Osteocyte (in vitro differentiated cells): ENCODE measurements at regions not wholly inside any gene's neighbourhood (a gene's known extent, or its start where the extent isn't known, plus 50 kb on each side); places are given as distances from the start of the nearest gene placed in this dataset.

Source experiments
- DNase-seq: peaks from one replicate; pipeline ENCODE4 v3.0.0; 2021; ENCODE audit warnings: mixed read lengths; ENCODE audit not compliant: unreplicated experiment; ENCODE audit errors: extremely low spot score
- H3K27ac Mint-ChIP-seq: one replicate; pipeline ENCODE4 v1.8.0; 2021; ENCODE audit warnings: mild to moderate bottlenecking, mixed read lengths; ENCODE audit not compliant: unreplicated experiment
- H3K27me3 Mint-ChIP-seq: one replicate; pipeline ENCODE4 v1.8.0; 2021; ENCODE audit warnings: mixed read lengths; ENCODE audit not compliant: unreplicated experiment
- H3K36me3 Mint-ChIP-seq: one replicate; pipeline ENCODE4 v1.8.0; 2021; ENCODE audit warnings: mixed read lengths; ENCODE audit not compliant: unreplicated experiment
- H3K4me1 Mint-ChIP-seq: one replicate; pipeline ENCODE4 v1.8.0; 2021; ENCODE audit warnings: mixed read lengths; ENCODE audit not compliant: unreplicated experiment
- H3K4me3 Mint-ChIP-seq: one replicate; pipeline ENCODE4 v1.8.0; 2021; ENCODE audit warnings: mild to moderate bottlenecking, moderate library complexity, mixed read lengths; ENCODE audit not compliant: unreplicated experiment
- H3K9me3 Mint-ChIP-seq: one replicate; pipeline ENCODE4 v1.8.0; 2021; ENCODE audit warnings: mixed read lengths; ENCODE audit not compliant: unreplicated experiment
- TF ChIP-seq, protein P1 (sequence below): fragments of 200-600 bp; sonication (generic); IDR thresholded peaks from 2 replicates; pipeline ENCODE4 v1.5.0; 2021; ENCODE audit warnings: antibody characterized with exemption, mild to moderate bottlenecking, moderate library complexity

DNA sequence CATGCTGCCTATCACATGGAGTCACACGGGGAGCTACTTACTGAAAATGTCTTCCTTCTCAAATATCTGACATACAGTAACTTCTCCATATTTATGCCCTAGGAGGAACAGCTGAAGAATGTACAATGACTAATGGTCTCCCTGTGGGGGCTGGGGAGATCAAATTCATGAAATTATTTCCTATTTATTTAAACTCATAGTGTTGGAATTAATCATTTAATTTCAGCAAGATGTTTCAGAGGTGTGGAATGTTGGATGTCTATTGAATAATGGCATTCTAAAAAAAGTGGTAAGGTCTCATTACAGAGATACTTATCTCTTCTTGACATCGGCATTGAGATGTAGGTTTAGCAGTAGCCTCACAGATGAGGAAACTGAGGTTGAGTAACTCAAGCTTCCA is 214.3 kb upstream of the CDH11 start:
- no peaks in the 10 kb centered on the region for H3K36me3 Mint-ChIP-seq
- H3K4me3 Mint-ChIP-seq, result no peak overlapping the region
- H3K4me1 Mint-ChIP-seq, result peaks cover 30% of the 10 kb centered on the region
- H3K27ac Mint-ChIP-seq, result peak overlapping the region; percentile 60
- DNase-seq, result no peak
- no peaks in the 10 kb centered on the region for H3K27me3 Mint-ChIP-seq
- peaks cover 6% of the 10 kb centered on the region for H3K9me3 Mint-ChIP-seq
- TF ChIP-seq, protein P1, sequence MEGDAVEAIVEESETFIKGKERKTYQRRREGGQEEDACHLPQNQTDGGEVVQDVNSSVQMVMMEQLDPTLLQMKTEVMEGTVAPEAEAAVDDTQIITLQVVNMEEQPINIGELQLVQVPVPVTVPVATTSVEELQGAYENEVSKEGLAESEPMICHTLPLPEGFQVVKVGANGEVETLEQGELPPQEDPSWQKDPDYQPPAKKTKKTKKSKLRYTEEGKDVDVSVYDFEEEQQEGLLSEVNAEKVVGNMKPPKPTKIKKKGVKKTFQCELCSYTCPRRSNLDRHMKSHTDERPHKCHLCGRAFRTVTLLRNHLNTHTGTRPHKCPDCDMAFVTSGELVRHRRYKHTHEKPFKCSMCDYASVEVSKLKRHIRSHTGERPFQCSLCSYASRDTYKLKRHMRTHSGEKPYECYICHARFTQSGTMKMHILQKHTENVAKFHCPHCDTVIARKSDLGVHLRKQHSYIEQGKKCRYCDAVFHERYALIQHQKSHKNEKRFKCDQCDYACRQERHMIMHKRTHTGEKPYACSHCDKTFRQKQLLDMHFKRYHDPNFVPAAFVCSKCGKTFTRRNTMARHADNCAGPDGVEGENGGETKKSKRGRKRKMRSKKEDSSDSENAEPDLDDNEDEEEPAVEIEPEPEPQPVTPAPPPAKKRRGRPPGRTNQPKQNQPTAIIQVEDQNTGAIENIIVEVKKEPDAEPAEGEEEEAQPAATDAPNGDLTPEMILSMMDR, result no peak

DNA sequence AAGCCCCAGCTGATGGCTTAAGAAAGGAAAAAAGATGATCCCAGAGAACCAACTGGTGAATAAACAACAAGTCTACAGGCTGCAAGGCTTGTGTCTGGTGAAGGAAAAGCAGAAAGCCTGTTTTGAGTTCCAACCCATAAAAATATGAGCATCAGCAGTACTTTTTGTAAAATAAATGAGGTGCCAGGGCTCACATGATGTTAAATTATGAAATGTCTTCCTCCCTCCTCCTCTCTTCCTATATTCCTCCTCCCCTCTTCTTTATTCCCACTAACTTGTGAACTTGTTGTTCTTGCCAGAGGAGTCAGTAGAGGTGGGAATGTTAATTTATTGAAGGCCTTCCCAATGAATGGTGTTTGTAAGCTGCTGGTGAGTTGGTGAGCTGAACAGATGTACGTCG is 212.2 kb upstream of the CDH11 start:
- no peaks in the 10 kb centered on the region for H3K36me3 Mint-ChIP-seq
- H3K9me3 Mint-ChIP-seq, result peaks cover 12% of the 10 kb centered on the region
- peaks cover 38% of the 10 kb centered on the region for H3K4me1 Mint-ChIP-seq
- H3K27ac Mint-ChIP-seq, result no peak overlapping the region
- H3K4me3 Mint-ChIP-seq, result no peak overlapping the region
- H3K27me3 Mint-ChIP-seq, result no peaks in the 10 kb centered on the region
- no peak for DNase-seq
- TF ChIP-seq, protein P1, result no peak

DNA sequence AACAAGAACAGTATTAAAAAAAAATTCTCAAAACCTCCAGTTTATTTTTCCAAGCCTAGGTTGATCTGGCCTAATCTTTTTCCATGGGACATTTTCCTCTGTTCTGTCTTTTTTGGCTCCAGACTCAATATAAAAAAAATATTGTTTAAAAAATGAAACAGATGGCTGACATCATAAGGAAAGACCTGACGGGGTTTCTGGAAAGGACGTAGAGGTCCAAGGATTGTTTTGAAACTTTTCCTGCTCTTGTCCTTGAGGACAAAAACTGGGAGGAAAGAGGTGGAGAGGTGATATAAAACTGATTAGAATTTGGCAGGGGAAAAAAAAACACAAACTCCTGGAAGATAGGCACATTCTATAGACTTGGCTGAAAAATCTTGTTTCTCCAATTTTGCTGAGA is 211.4 kb upstream of the CDH11 start:
- Mint-ChIP-seq H3K9me3 (peaks cover 12% of the 10 kb centered on the region), H3K4me1 (peaks cover 38% of the 10 kb centered on the region), H3K27me3 (no peaks in the 10 kb centered on the region), H3K4me3 (no peak overlapping the region), H3K36me3 (no peaks in the 10 kb centered on the region), H3K27ac (no peak overlapping the region)
- TF ChIP-seq, protein P1, result no peak
- no peak for DNase-seq

- H3K4me1 Mint-ChIP-seq, result peaks cover 8% of the 10 kb centered on the region
- H3K27ac Mint-ChIP-seq, result no peak overlapping the region
- no peak for DNase-seq
- no peaks in the 10 kb centered on the region for H3K36me3 Mint-ChIP-seq
- H3K9me3 Mint-ChIP-seq, result peaks cover 6% of the 10 kb centered on the region
- no peak overlapping the region for H3K4me3 Mint-ChIP-seq
- H3K27me3 Mint-ChIP-seq, result no peaks in the 10 kb centered on the region
- TF ChIP-seq, protein P1, result no peak
These were observed 205.5 kb upstream of the CDH11 start for GRCh38 chr16:65327346-65327745.

- Mint-ChIP-seq H3K4me3 (no peak overlapping the region), H3K4me1 (peaks cover 8% of the 10 kb centered on the region), H3K36me3 (no peaks in the 10 kb centered on the region), H3K9me3 (no peaks in the 10 kb centered on the region), H3K27ac (no peak overlapping the region), H3K27me3 (no peaks in the 10 kb centered on the region)
- TF ChIP-seq, protein P1, result no peak
- no peak for DNase-seq
These were observed 201.9 kb upstream of the CDH11 start for GRCh38 chr16:65323655-65324237.
